Psoas muscle (tissue), 7 donors: ENCODE measurements at regions not wholly inside any gene's neighbourhood (a gene's known extent, or its start where the extent isn't known, plus 50 kb on each side); places are given as distances from the start of the nearest gene placed in this dataset.
"Not testable (repeated sequence)": the region's sequence is repeated elsewhere in the genome, so short reads cannot be mapped to it uniquely, and the experiment has no call there.

Source experiments
- ATAC-seq, 4 donors: fragments of 200-7000 bp; cut with Tn5 transposase; one replicate each; pipeline ENCODE4 v1.9.1; 2020; ENCODE audit warnings: moderate library complexity in 3 of 4, mild to moderate bottlenecking in 2 of 4
- DNase-seq, 2 donors: peaks; one replicate each; pipeline ENCODE4 v3.0.0-alpha.2; 2020
- H3K27ac ChIP-seq: fragments of 200-600 bp; one replicate; pipeline ENCODE4 v1.8.0; 2022
- H3K27me3 ChIP-seq, 3 donors: fragments of 200-600 bp in 1 of 3; one replicate each; pipeline versions ENCODE4 v1.6.1 to v1.8.0; 2013 to 2022; ENCODE audit warnings: low read length in 2 of 3, mild to moderate bottlenecking in 2 of 3, moderate library complexity in 1 of 3; ENCODE audit not compliant: insufficient read depth in 3 of 3
- H3K36me3 ChIP-seq, 2 donors: fragments of 200-600 bp in 1 of 2; one replicate each; pipeline versions ENCODE4 v1.6.1 to v1.8.0; 2013 to 2022; ENCODE audit warnings: low read depth in 1 of 2, mild to moderate bottlenecking in 1 of 2, moderate library complexity in 1 of 2; ENCODE audit not compliant: insufficient read depth in 1 of 2
- H3K4me1 ChIP-seq: fragments of 200-600 bp; one replicate; pipeline ENCODE4 v1.8.0; 2022
- H3K4me3 ChIP-seq: fragments of 200-600 bp; one replicate; pipeline ENCODE4 v1.8.0; 2022; ENCODE audit warnings: mild to moderate bottlenecking
- H3K9me3 ChIP-seq: fragments of 200-600 bp; one replicate; pipeline ENCODE4 v1.8.0; 2022
- CTCF ChIP-seq: fragments of 200-600 bp; IDR thresholded peaks from one replicate; pipeline ENCODE4 v1.8.0; 2022; ENCODE audit warnings: antibody characterized with exemption
- WGBS, 3 donors: extraction: QIAGEN DNeasy Blood & Tissue Kit; methylation state at CpG; one replicate each; pipeline versions ENCODE4 v1.1.6 to v1.1.7; 2013; 5-methylcytosine and 5-hydroxymethylcytosine counted together
- intact Hi-C, 2 donors: fragments of 100-400 bp; cut with DNase I; formaldehyde crosslinking; loops; one replicate each; pipeline versions ENCODE4 v1.11.0 to v1.14.2; 2022
- donor health status: healthy with polysubstance abuse.
- donor health status: DM: no; HTN: no; CAD: no; lungs with moderate emphysema.
- donor health status: Bipolar disorder and iron deficiency.
- donor health status: healthy.
- donor health status: DM: yes; HTN: yes; CAD: no.
- donor health status: DM: no; HTN: no; CAD: no.
- donor health status: DM: yes; HTN: yes; CAD: no.

DNA sequence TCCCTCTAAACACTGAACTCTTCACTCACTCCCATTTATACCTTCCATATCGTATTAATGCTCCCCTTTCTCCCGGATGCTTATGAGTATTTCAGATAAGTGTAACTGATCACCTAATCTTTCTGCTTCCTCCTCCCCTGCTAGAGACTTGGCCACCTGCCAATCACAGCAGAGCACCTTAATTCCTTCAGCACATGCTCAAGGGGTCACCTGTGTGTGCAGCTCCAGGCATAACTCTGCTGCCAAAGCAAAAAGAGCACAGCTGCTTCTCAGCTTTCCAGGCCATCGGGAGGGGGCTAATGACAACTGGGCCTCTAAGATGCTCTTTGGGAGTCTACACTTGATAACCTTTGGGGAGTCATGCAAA lies 106.9 kb upstream of the DYRK2 start:
- Histone ChIP-seq H3K27me3 (no peaks in the 10 kb centered on the region), H3K27ac (no peak overlapping the region), H3K36me3 (no peaks in the 10 kb centered on the region), H3K4me3 (no peak overlapping the region), H3K9me3 (no peaks in the 10 kb centered on the region), H3K4me1 (no peaks in the 10 kb centered on the region)
- intact Hi-C loops, result no loop called here
- TF ChIP-seq CTCF, result no peak
- 51 to 65% (median 54%) methylated on average over 3 of the region's 3 CpGs for WGBS, 3 donors
- ATAC-seq (no peak), DNase-seq (no peak)

GRCh38 chr12:67543021-67543770 lies 105.3 kb upstream of the DYRK2 start:
- WGBS, 3 donors, result 66 to 73% (median 68%) methylated on average over 7 of the region's 7 CpGs
- ATAC-seq (no peak), DNase-seq (no peak)
- H3K4me3 ChIP-seq, result no peak overlapping the region
- H3K27ac ChIP-seq, result no peak overlapping the region
- no peaks in the 10 kb centered on the region for H3K27me3 ChIP-seq
- no peaks in the 10 kb centered on the region for H3K4me1 ChIP-seq
- no peak for TF ChIP-seq CTCF
- intact Hi-C loops, result no loop called here
- no peaks in the 10 kb centered on the region for H3K9me3 ChIP-seq
- H3K36me3 ChIP-seq, result no peaks in the 10 kb centered on the region

DNA sequence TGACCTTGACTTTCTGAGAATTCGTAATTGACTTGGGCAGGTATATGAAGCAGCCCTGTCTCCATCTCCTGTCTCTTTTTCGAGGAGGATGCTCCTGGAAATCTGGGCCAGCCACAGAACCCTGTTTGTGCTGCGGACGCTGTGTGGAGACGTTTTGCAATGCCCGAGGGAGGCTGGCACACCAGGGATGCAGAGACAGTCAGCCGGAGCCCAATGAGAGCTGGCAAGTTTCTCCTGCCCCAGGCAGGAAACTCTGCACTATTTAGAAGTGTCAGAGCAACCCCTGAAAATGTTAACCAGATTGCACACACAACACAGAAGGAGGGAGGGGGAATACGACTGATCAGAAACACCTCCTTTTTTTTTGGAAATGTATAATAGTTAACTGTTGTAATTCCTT lies 103.2 kb upstream of the DYRK2 start:
- WGBS, 3 donors, result 57 to 80% (median 59%) methylated on average over 8 of the region's 8 CpGs
- intact Hi-C loops, result no loop called here

DNA sequence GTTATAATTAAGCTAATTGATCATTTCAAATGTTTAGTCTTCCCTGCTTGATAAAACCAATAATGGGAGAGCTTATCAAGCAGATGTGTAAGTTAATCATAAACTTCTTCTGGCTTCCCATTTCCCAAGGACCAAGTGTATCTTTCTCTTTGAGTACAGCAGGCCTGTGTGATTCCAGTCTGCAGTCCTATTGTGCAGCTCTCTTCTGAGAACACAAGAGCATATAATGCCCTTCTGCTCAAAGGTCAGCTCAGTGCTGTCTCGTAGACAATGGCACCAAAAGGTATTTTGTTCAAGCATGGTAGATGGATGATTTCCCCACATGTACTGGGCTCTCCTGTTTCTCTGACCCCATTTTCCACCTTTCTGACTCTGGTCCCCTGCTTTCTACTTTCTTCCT lies 101.8 kb upstream of the DYRK2 start:
- no peak overlapping the region for H3K27ac ChIP-seq
- H3K36me3 ChIP-seq, result no peaks in the 10 kb centered on the region
- WGBS, 3 donors, result 69 to 89% (median 88%) methylated on average over 1 of the region's 1 CpG
- H3K9me3 ChIP-seq, result peaks cover 3% of the 10 kb centered on the region
- H3K27me3 ChIP-seq, result no peaks in the 10 kb centered on the region
- intact Hi-C loops, result no loop called here
- no peak for TF ChIP-seq CTCF
- H3K4me3 ChIP-seq, result no peak overlapping the region
- H3K4me1 ChIP-seq, result no peaks in the 10 kb centered on the region
- ATAC-seq (no peak), DNase-seq (no peak)

More for the DNA sequence above, 103.2 kb upstream of the DYRK2 start:
- no peaks in the 10 kb centered on the region for H3K27me3 ChIP-seq
- TF ChIP-seq CTCF, result no peak
- ATAC-seq (no peak), DNase-seq (no peak)
- H3K4me3 ChIP-seq, result no peak overlapping the region
- no peaks in the 10 kb centered on the region for H3K9me3 ChIP-seq
- no peak overlapping the region for H3K27ac ChIP-seq
- no peaks in the 10 kb centered on the region for H3K36me3 ChIP-seq
- no peaks in the 10 kb centered on the region for H3K4me1 ChIP-seq

DNA sequence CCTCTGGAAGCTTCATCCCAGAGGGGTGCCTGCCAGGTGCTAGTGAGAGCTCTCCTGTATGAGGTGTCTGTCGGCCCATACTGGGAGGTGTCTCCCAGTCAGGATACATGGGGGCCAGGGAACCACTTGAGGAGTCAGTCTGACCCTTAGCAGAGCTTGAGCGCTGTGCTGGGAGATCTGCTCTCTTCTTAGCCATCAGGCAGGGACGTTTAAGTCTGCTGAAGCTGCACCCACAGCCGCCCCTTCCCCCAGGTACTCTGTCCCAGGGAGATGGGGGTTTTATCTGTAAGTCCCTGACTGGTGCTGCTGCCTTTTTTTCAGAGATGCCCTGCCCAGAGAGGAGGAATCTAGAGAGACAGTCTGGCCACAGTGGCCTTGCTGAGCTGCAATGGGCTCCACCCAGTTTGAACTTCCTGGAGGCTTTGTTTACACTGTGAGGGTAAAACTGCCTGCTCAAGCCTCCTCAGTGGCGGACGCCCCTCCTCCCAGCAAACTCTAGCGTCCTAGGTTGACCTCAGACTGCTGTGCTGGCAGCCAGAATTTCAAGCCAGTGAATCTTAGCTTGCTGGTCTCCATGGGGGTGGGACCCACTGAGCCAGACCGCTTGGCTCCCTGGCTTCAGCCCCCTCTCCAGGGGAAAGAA lies 93.3 kb upstream of the DYRK2 start:
- H3K36me3 ChIP-seq, H3K4me1 ChIP-seq, DNase-seq, H3K27ac ChIP-seq, H3K9me3 ChIP-seq, H3K4me3 ChIP-seq, intact Hi-C loops, ATAC-seq, H3K27me3 ChIP-seq: not testable (repeated sequence)
- 58 to 66% (median 64%) methylated on average over 8 of the region's 8 CpGs for whole genome bisulfite sequencing, 3 donors
